GM21367 (cell line): ENCODE measurements at regions not wholly inside any gene's neighbourhood (a gene's known extent, or its start where the extent isn't known, plus 50 kb on each side); places are given as distances from the start of the nearest gene placed in this dataset.
"Not testable (repeated sequence)": the region's sequence is repeated elsewhere in the genome, so short reads cannot be mapped to it uniquely, and the experiment has no call there.

ENCODE experiments used
- ATAC-seq: cut with Tn5 transposase; IDR thresholded peaks from one replicate; pipeline ENCODE4 v1.9.1; 2021; ENCODE audit not compliant: unreplicated experiment

DNA sequence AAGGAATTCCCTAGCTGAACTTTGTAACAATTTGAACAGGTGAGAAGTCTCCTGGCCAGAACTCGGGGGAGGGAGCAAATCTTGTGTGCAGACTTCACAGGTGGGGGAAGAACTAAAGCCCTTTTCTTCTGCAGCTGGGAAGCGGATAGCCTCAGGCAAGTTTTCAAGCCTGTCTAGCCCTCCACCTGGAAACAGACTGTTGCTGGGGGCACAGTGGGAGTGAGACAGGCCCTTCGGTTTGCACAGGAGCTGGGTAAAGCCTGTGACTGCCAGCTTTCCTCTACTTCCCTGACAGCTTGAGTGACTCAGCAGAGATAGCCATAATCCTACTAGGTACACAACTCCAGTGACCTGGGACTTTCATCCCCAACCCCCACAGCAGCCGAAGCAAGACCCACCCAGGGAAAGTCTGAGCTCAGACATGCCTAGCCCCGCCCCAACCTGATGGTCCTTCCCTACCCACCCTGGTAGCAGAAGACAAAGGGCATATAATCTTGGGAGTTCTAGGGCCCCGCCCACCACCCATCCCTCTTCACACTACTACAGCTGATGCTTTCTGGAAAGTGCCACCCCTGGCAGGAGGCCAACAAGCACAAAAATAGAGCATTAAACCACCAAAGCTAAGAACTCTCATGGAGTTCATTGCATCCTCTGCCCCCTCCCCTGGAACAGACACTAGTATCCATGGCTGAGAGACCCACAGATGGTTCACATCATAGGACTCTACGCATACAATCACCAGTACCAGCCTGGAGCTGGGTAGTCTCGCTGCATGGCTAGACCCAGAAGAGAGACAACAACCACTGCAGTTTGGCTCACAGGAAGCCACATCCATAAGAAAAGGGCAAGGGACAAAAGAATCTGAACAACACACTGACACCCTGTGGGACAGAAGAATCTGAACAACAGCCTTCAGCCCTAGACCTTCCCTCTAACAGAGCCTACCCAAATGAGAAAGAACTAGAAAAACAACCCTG lies 479.0 kb downstream of the RAP2B start:
- no peak for ATAC-seq

DNA sequence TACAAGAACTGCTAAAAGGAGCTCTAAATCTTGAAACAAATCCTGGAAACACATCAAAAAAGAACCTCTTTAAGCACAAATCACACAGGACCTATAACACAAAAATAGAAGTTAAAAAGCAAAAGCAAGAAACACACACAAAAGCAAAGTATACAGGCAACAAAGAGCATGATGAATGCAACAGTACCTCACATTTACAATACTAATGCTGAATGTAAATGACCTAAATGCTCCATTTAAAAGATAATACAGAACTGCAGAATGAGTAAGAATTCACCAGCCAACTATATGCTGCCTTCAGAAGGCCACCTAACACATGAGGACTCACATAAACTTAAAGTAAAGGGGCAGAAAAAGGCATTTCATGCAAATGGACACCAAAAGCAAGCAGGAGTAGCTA lies 478.6 kb upstream of the ARHGEF26 start:
- not testable (repeated sequence) for ATAC-seq

GRCh38 chr3:153643471-153643870 lies 477.7 kb upstream of the ARHGEF26 start:
- ATAC-seq, result not testable (repeated sequence)

GRCh38 chr3:153649286-153649839 lies 471.8 kb upstream of the ARHGEF26 start:
- no peak for ATAC-seq

DNA sequence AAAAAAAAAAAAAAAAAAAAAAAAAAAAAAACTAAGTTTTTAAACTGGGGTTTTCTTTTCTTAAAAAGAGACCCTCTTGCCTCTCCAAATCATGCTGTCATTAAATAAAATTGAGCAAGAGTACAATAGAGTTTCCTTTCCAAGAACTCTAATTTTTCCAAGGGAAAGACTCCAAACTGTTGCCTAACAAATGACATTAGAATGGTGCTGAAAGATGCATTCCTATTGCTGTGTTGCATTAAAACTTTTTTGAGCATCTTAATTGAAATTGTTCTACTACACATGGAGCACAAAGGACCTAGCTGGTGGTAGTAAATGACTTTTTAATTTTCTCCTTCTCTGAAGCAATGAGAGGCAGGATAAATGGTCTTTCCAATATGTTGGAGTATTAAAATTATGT lies 469.1 kb upstream of the ARHGEF26 start:
- ATAC-seq, result no peak

DNA sequence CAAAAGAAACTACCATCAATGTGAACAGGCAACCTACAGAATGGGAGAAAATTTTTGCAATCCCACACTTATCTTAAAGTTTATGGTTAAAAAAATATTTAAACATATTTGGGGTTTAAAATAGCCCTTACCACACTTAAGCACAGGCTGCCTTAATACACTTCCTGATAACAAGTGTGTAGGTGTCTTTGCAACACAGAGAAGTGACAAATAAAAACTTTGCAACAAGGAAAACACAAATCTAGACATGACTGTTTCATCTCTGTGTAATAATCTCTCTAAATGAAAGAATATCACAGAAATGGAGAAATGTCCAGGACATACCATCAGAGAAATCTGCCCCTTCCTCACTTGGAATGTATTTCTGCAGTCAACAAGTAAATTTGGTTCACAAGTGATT lies 464.1 kb upstream of the ARHGEF26 start:
- no peak for ATAC-seq

DNA sequence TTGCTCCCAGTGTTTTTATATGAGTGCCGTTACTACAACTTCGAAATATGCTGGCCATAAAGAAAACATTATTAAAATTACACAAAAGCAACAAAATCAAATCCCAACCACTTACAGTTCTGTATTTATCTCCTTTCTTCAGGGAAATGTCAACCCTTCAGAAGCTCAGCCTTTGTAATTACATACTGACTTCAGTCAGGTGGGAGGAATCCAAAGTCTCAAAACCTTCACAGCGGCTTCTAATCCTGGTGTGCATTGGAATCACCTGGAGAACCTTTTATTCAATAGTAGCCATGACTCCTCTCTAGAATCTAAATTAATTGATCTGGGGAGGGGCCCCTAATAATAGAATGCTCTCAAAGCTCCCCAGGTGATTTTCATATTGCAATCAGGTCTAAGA lies 463.7 kb upstream of the ARHGEF26 start:
- no peak for ATAC-seq

DNA sequence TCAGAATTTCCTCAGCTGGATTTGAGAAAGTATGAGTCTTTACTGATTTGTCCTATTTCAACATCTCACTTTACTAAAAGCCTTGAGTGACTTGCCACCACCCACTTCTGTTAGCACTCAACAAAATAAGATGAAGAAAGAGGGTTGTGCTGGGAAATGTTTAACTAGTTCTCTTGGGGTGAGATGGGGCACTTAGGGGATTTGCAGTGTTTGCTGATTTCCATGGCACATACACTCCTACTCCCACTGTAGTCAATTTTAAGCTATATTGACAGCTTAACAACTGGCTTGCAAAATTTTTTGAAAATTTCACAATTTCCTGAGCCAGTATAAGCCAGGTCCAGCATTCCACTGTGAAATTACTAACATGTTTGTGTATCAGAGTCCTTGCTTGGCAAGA lies 463.1 kb upstream of the ARHGEF26 start:
- no peak for ATAC-seq

DNA sequence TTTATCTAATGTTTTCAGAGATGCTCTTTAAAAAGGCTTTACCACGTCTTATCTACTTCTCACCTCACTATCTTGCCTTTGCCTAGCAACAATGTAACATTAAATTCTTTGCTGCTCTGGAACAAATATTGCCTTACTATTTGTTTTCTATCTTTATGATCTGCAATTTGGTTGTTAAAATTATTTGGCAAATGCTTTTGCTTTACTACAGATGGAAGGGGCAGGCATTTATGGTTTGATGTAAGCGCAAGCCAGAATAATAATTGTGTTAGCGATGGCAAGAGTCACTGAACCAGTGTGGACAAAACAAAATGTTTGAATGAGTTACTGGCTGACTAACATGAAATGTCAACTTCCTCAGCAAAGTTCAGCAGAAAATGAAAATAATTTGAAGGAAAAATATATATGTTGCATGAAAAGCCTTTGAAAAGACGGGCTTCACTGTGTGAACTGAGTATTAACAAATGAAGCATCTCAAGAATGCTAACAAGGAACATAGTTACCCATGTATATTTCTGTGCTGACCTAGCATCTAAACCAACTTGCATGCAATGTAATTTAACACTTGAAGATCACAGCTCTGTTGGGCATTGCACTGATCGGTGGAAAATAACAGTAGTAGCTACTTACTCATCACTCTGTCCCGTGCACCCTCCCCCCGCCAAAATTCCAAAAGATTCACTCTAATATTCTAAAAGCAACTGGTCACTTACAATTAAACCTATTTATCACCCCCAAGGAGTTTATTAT lies 454.0 kb upstream of the ARHGEF26 start:
- ATAC-seq, result no peak

GRCh38 chr3:153669527-153669926 lies 451.7 kb upstream of the ARHGEF26 start:
- no peak for ATAC-seq

DNA sequence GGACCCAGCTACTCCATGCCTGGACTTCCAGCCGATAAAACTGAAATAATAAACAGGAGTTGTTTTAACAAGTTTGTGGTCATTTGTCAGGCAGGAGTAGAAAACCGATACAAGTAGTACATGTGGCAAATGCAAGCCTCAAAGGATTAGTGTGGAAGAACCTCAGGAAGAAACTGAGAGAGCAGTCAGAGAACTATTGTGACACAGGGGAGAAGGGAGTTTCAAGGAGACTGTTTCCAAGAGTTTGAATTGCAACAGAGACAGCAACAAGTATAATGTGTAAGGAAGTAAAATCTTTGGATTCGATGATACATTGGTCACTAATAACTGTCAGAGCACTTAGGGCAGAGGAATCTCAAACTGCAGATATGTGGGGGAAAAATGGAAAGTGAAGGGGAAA lies 450.6 kb upstream of the ARHGEF26 start:
- ATAC-seq, result no peak

DNA sequence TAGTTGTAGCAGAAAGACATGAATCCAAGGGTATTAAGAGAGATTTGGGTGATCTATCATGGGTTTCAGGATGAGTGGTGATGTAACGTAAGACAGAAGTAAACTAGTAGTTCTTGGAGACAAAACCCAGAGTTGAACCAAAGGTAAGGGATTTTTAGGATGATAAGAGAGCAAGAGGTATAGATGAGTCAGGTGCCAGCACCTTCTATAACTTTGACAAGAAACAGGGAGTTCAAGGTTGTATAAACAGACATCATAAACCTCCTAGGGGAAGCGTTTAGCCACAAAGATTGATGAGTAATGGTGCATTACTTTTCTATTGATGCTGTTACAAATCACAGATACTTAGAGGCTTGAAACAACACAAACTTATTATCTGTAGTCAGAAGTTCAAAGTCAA lies 447.3 kb upstream of the ARHGEF26 start:
- no peak for ATAC-seq

DNA sequence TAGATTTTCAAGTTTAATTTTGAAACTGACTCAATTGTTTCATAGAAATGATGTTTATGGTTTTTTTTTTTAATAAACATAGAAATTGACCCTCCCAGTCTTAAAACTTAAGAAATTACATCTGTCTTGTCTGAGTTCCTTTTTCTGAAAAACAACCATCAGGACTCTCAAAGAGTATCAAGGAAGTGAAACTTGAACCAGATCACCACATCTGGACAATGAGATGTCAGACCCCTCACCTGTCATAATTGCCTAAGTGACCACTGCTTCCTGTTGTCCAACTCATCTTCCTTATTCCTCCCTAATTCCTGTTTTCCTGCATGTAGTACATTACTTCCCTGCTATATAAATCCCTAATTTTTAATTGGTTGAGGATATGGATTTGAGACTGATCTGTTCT lies 441.5 kb upstream of the ARHGEF26 start:
- ATAC-seq, result no peak

GRCh38 chr3:153680526-153680925 lies 440.7 kb upstream of the ARHGEF26 start:
- no peak for ATAC-seq

GRCh38 chr3:153681057-153681456 lies 440.1 kb upstream of the ARHGEF26 start:
- ATAC-seq, result no peak

- no peak for ATAC-seq
Observed at GRCh38 chr3:153688301-153689120, 432.7 kb upstream of the ARHGEF26 start.

GRCh38 chr3:153693207-153693606 lies 428.0 kb upstream of the ARHGEF26 start:
- no peak for ATAC-seq

DNA sequence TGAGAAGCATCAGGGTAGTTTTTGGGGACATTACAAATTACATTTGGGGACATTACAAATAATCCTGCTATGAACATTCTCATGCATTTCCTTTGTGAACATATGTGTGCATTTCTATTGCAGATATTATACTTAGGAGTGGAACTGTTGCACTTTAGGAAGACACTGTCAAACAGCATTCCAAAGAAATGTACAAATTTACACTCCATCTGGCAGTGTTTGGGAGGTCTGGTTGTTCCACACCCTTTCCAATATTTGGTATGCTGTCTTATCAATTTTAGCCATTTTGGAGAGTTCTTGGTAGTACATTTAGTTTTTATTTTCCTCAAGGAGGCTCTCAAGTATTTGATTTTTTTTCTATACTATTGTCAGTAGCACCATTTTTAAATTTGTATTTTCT lies 419.1 kb upstream of the ARHGEF26 start:
- ATAC-seq, result no peak

GRCh38 chr3:153704115-153704514 lies 417.1 kb upstream of the ARHGEF26 start:
- ATAC-seq, result no peak

DNA sequence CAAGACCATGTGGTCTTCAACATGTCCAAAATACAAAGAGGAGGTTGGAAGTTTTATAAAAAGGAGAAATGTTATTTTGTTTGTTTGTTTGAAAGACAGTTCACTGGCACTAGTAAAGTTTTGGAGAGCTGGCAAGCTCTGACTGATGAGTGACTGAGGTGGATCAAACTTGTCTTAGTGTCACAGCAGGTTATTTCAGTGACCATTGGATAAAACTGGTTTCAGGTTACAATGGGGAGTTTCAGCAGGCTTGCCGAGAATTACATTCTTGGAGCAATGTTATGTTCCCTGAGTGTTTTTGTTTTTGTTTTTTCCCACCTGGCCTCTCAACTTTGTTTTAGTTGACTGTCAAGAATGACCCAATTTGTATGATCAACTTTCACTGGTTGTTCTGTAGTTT lies 414.5 kb upstream of the ARHGEF26 start:
- no peak for ATAC-seq

GRCh38 chr3:153714016-153714415 lies 407.2 kb upstream of the ARHGEF26 start:
- no peak for ATAC-seq
